GM23338 (cell line): ENCODE measurements at regions not wholly inside any gene's neighbourhood (a gene's known extent, or its start where the extent isn't known, plus 50 kb on each side); places are given as distances from the start of the nearest gene placed in this dataset.
"Not testable (repeated sequence)": the region's sequence is repeated elsewhere in the genome, so short reads cannot be mapped to it uniquely, and the experiment has no call there.

ENCODE experiments used
- ATAC-seq: fragments of 200-7000 bp; cut with Tn5 transposase; 3 replicates; pipeline ENCODE4 v1.9.1; 2020
- DNase-seq: peaks from one replicate; pipeline ENCODE4 v3.0.0-alpha.2; 2015; ENCODE audit warnings: low spot score
- H2AFZ ChIP-seq: fragments of 200-600 bp; sonication (generic); 2 replicates; pipeline ENCODE4 v1.8.0; 2016; ENCODE audit warnings: antibody characterized with exemption, mild to moderate bottlenecking, moderate library complexity
- H3F3A ChIP-seq: fragments of 200-600 bp; sonication (generic); replicated peaks from 2 replicates; pipeline ENCODE4 v1.8.0; 2017; ENCODE audit warnings: antibody characterized with exemption, mixed run types, low read depth
- H3K27ac ChIP-seq: fragments of 200-600 bp; sonication (generic); 2 replicates; pipeline ENCODE4 v1.6.1; 2016; ENCODE audit warnings: low read depth
- H3K27me3 ChIP-seq: fragments of 200-600 bp; sonication (generic); 2 replicates; pipeline ENCODE4 v1.8.0; 2016; ENCODE audit warnings: mild to moderate bottlenecking, mixed run types, moderate library complexity; ENCODE audit not compliant: insufficient read depth
- H3K36me3 ChIP-seq: fragments of 200-600 bp; sonication (generic); 2 replicates; pipeline ENCODE4 v1.8.0; 2016; ENCODE audit warnings: mild to moderate bottlenecking; ENCODE audit not compliant: insufficient read depth
- H3K4me1 ChIP-seq: fragments of 200-600 bp; sonication (generic); 2 replicates; pipeline ENCODE4 v1.8.0; 2016; ENCODE audit warnings: mild to moderate bottlenecking, moderate library complexity; ENCODE audit not compliant: insufficient read depth
- H3K4me2 ChIP-seq: fragments of 200-600 bp; sonication (generic); 2 replicates; pipeline ENCODE4 v1.7.1; 2017; ENCODE audit warnings: mixed run types
- H3K4me3 ChIP-seq: fragments of 200-600 bp; sonication (generic); 2 replicates; pipeline ENCODE4 v1.6.1; 2016; ENCODE audit warnings: mixed run types
- H3K79me2 ChIP-seq: fragments of 200-600 bp; sonication (generic); replicated peaks from 2 replicates; pipeline ENCODE4 v1.8.0; 2017; ENCODE audit warnings: mild to moderate bottlenecking; ENCODE audit not compliant: insufficient read depth
- H3K9me2 ChIP-seq: fragments of 200-600 bp; sonication (generic); 2 replicates; pipeline ENCODE4 v1.8.0; 2017; ENCODE audit not compliant: insufficient read depth
- H4K20me1 ChIP-seq: fragments of 200-600 bp; sonication (generic); replicated peaks from 2 replicates; pipeline ENCODE4 v1.8.0; 2017; ENCODE audit warnings: mild to moderate bottlenecking; ENCODE audit not compliant: insufficient read depth
- H3K27ac Mint-ChIP-seq: 2 replicates; pipeline ENCODE4 v1.8.0; 2020; ENCODE audit warnings: inconsistent platforms, mild to moderate bottlenecking, moderate library complexity, mixed read lengths
- H3K27me3 Mint-ChIP-seq: 3 replicates; pipeline ENCODE4 v1.8.0; 2022; ENCODE audit warnings: low read depth, mild to moderate bottlenecking, moderate library complexity, mixed read lengths, inconsistent platforms; ENCODE audit not compliant: insufficient read depth, poor library complexity
- H3K36me3 Mint-ChIP-seq: 3 replicates; pipeline ENCODE4 v1.8.0; 2021; ENCODE audit warnings: low read depth, mild to moderate bottlenecking, inconsistent platforms, moderate library complexity, mixed read lengths
- H3K4me1 Mint-ChIP-seq: 3 replicates; pipeline ENCODE4 v1.8.0; 2020; ENCODE audit warnings: mild to moderate bottlenecking, inconsistent platforms, mixed read lengths
- H3K4me3 Mint-ChIP-seq: 3 replicates; pipeline ENCODE4 v1.8.0; 2021; ENCODE audit warnings: moderate library complexity, mild to moderate bottlenecking, inconsistent platforms, mixed read lengths
- H3K9me3 Mint-ChIP-seq: 3 replicates; pipeline ENCODE4 v1.8.0; 2020; ENCODE audit warnings: moderate library complexity, mild to moderate bottlenecking, inconsistent platforms, mixed read lengths
- EZH2 ChIP-seq: fragments of 200-600 bp; sonication (generic); IDR thresholded peaks from one replicate; pipeline ENCODE4 v1.8.0; 2017; ENCODE audit warnings: antibody characterized with exemption, mild to moderate bottlenecking, low read depth; ENCODE audit not compliant: unreplicated experiment
- JUNB ChIP-seq: IDR thresholded peaks from one replicate; pipeline ENCODE4 v1.6.1; 2016; ENCODE audit warnings: antibody characterized with exemption; ENCODE audit not compliant: unreplicated experiment
- STAT1 ChIP-seq: IDR thresholded peaks from one replicate; pipeline ENCODE4 v1.6.1; 2016; ENCODE audit warnings: antibody characterized with exemption; ENCODE audit not compliant: unreplicated experiment
- TF ChIP-seq, protein P1 (sequence below), 2 experiments: fragments of 200-600 bp in 1 of 2; sonication (generic) in 1 of 2; conservative IDR thresholded peaks; 2 replicates each; pipeline versions ENCODE4 v1.5.1 to v1.6.1; 2016 to 2017; ENCODE audit warnings: antibody characterized with exemption in 2 of 2, low read depth in 2 of 2, mild to moderate bottlenecking in 2 of 2, moderate library complexity in 1 of 2

DNA sequence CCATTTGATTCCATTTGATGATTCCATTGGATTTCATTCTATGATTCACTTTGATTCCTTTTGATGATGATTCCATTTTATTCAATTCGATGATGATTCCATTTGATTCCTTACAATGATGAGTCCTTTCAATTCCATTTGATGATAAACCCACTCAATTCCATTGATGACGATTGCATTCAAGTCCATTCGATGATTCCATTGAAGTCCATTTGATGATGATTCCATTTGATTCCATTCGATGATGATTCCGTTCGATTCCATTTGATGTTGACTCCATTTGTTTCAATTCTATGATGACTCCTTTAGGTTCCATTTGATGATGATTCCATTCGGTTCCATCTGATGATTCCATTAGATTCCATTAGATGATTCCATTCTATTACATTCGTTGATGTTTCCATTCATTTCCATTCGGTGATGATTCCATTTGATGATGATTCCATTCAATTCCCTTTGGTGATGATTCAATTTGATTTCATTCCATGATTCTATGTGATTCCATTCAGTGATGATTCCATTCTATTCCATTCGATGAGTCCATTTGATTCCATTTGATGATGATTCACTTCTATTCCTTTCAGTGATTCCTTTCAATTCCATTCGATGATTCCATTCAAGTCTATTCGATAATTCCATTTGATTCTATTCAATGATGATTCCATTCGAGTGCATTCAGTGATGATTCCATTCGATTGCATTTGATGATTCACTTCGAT, 1106.0 kb downstream of the RPIA start:
- no peaks in the 10 kb centered on the region for H3K79me2 ChIP-seq
- Mint-ChIP-seq H3K9me3 (peaks cover 100% of the 10 kb centered on the region), H3K36me3 (peaks cover 76% of the 10 kb centered on the region), H3K27ac (no peak overlapping the region), H3K27me3 (peaks cover 10% of the 10 kb centered on the region), H3K4me3 (no peak overlapping the region), H3K4me1 (no peaks in the 10 kb centered on the region)
- H3K36me3 ChIP-seq, result peaks cover 32% of the 10 kb centered on the region
- H3K27me3 ChIP-seq, result no peaks in the 10 kb centered on the region
- H3K4me3 ChIP-seq, result no peak overlapping the region; the same call in 1 of the 2 replicates
- H3K4me2 ChIP-seq, result no peak overlapping the region
- no peak overlapping the region for H3K27ac ChIP-seq
- ATAC-seq (no peak), DNase-seq (no peak)
- no peaks in the 10 kb centered on the region for H3F3A ChIP-seq
- H4K20me1 ChIP-seq, result no peaks in the 10 kb centered on the region
- no peaks in the 10 kb centered on the region for H3K9me2 ChIP-seq
- no peak overlapping the region for H2AFZ ChIP-seq
- no peaks in the 10 kb centered on the region for H3K4me1 ChIP-seq
- no peak for TF ChIP-seq JUNB
- TF ChIP-seq STAT1, result no peak
- TF ChIP-seq EZH2, result no peak
- TF ChIP-seq, protein P1, sequence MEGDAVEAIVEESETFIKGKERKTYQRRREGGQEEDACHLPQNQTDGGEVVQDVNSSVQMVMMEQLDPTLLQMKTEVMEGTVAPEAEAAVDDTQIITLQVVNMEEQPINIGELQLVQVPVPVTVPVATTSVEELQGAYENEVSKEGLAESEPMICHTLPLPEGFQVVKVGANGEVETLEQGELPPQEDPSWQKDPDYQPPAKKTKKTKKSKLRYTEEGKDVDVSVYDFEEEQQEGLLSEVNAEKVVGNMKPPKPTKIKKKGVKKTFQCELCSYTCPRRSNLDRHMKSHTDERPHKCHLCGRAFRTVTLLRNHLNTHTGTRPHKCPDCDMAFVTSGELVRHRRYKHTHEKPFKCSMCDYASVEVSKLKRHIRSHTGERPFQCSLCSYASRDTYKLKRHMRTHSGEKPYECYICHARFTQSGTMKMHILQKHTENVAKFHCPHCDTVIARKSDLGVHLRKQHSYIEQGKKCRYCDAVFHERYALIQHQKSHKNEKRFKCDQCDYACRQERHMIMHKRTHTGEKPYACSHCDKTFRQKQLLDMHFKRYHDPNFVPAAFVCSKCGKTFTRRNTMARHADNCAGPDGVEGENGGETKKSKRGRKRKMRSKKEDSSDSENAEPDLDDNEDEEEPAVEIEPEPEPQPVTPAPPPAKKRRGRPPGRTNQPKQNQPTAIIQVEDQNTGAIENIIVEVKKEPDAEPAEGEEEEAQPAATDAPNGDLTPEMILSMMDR (conservative IDR thresholded peaks at IDR 0.05; ENCODE audit: low read depth in 2 of 2), result no peak

DNA sequence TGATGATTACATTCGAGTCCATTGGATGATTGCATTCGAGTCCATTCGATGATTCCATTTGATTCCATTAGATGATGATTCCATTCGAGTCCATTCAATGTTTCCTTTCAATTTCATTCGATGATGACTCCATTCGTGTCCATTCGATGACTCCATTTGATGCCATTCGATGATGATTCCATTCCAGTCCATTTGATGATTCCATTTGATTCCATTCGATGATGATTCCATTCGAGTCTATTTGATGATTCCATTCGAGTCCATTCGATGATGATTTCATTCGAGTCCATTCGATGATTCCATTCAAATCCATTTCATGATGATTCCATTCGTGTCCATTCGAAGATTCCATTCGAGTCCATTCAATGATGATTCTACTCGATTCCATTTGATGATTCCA, 1109.7 kb downstream of the RPIA start:
- not testable (repeated sequence) for H3K4me3 Mint-ChIP-seq, H3K79me2 ChIP-seq, H3K27ac Mint-ChIP-seq, ATAC-seq, H3K27me3 ChIP-seq, H3K4me2 ChIP-seq, H3K4me1 Mint-ChIP-seq, H3K4me3 ChIP-seq, H2AFZ ChIP-seq, H3K9me2 ChIP-seq, H4K20me1 ChIP-seq, H3K27ac ChIP-seq, DNase-seq, H3K4me1 ChIP-seq, H3F3A ChIP-seq
- H3K36me3 ChIP-seq, result peaks cover 61% of the 10 kb centered on the region
- peaks cover 24% of the 10 kb centered on the region for H3K27me3 Mint-ChIP-seq
- H3K9me3 Mint-ChIP-seq, result peaks cover 100% of the 10 kb centered on the region
- H3K36me3 Mint-ChIP-seq, result peaks cover 84% of the 10 kb centered on the region

DNA sequence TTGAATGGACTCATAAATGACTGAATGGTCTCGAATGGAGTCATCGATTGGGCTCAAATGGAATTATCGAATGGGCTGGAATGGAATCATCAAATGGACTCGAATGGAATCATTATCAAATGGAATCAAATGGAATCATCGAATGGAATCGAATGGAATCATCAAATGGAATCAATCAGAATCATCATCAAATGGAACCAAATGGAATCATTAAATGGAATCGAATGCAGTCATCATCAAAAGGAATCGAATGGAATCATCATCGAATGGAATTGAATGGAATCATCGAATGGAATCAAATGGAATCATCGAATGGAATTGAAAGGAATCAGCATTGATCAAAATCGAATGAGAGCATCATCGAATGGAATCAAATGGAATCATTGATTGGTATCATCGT, 1114.9 kb downstream of the RPIA start:
- H3K9me2 ChIP-seq, H3K4me1 Mint-ChIP-seq, H3K27me3 ChIP-seq, DNase-seq, H3K4me3 Mint-ChIP-seq, H3K27ac ChIP-seq, H3F3A ChIP-seq, H4K20me1 ChIP-seq, ATAC-seq, H2AFZ ChIP-seq, H3K4me1 ChIP-seq, H3K4me3 ChIP-seq, H3K79me2 ChIP-seq, H3K27ac Mint-ChIP-seq, H3K4me2 ChIP-seq: not testable (repeated sequence)
- Mint-ChIP-seq H3K9me3 (peaks cover 73% of the 10 kb centered on the region), H3K36me3 (peaks cover 87% of the 10 kb centered on the region), H3K27me3 (peaks cover 27% of the 10 kb centered on the region)
- peaks cover 57% of the 10 kb centered on the region for H3K36me3 ChIP-seq
